Fibroblast of the conjunctiva (primary cell): ENCODE measurements at regions not wholly inside any gene's neighbourhood (a gene's known extent, or its start where the extent isn't known, plus 50 kb on each side); places are given as distances from the start of the nearest gene placed in this dataset.
"Not testable (repeated sequence)": the region's sequence is repeated elsewhere in the genome, so short reads cannot be mapped to it uniquely, and the experiment has no call there.

Source experiments
- DNase-seq: peaks from one replicate; pipeline ENCODE4 v3.0.0-alpha.2; 2010; ENCODE audit warnings: low read depth

- DNase-seq: no peak
Measured at GRCh38 chr5:96133341-96134079, 171.9 kb upstream of the ELL2 start.

GRCh38 chr5:96129276-96129675, 167.6 kb upstream of the ELL2 start:
- DNase-seq: no peak

GRCh38 chr5:96128204-96128864, 166.7 kb upstream of the ELL2 start:
- no peak for DNase-seq

DNA sequence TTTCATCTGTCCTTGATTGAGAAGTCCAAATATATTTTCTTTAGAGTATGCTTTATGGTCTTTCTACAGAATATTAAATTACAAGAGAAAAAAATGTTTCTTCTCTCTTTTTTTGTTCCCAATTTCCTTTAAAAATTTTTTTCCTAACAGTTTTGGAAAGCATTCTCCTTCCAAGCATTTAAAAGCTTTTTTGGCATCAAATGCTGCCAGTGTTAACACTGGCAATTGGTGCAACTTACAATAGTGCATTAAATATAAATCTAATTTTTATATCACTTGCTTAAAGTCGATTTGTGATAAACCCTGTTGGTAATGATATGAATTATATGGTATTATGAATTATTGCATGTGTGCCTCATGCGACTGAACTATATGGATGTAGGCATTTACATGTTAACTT, 165.9 kb upstream of the ELL2 start:
- DNase-seq: no peak

DNA sequence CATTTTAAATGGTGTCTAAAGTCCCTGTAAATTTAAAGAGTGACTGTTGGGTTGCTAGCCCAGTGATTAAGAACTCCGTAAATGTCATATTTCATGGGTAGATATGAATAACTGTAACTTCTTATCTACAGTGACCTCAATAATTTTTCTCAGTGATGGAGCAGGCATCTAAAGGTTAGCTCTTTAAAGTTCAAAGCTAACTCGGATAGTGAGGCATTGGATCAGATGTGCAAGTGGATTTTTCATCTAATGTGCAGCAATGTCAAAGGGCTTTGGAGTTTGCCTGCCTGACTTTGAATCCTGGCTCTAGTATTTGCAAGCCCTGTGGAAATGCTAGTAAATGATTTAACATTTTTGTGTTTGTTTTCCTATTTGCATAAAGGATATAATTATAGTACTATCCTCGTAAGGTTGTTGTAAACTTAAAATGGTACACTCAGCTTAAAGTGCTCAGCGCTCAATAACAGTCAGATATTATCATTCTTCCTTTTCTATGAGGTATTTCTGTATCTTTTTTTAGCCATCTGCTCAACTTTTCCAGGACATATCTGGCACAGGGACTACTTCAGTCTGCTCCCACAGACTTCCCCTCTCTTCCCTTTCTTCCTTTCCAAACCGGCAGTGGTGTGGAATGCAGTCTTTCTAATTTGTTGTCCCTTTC, 163.7 kb upstream of the ELL2 start:
- DNase-seq: no peak

- DNase-seq: no peak
Measured at GRCh38 chr5:96124589-96124988, 162.9 kb upstream of the ELL2 start.

DNA sequence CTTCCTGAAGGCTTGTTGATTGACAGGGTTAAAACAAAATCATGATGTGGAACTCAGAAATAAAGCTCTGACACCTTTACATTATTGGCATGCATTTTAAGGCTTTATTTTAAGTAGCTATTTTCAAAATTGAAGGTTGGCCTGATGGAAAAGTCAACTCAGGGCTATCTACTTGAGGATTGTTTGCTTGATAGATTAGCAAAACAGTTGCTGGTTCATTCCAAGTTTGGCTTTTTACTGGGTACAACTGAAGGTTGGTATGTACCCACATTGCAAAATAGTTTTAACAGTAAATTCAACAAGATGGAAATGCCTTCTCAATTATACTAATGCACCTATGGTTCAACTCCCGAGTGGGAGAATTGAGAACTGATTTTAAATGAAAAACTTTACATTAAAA, 161.8 kb upstream of the ELL2 start:
- DNase-seq: no peak

GRCh38 chr5:96121364-96121763, 159.7 kb upstream of the ELL2 start:
- no peak for DNase-seq

- DNase-seq: no peak
Measured at GRCh38 chr5:96120120-96120519, 158.5 kb upstream of the ELL2 start.

DNA sequence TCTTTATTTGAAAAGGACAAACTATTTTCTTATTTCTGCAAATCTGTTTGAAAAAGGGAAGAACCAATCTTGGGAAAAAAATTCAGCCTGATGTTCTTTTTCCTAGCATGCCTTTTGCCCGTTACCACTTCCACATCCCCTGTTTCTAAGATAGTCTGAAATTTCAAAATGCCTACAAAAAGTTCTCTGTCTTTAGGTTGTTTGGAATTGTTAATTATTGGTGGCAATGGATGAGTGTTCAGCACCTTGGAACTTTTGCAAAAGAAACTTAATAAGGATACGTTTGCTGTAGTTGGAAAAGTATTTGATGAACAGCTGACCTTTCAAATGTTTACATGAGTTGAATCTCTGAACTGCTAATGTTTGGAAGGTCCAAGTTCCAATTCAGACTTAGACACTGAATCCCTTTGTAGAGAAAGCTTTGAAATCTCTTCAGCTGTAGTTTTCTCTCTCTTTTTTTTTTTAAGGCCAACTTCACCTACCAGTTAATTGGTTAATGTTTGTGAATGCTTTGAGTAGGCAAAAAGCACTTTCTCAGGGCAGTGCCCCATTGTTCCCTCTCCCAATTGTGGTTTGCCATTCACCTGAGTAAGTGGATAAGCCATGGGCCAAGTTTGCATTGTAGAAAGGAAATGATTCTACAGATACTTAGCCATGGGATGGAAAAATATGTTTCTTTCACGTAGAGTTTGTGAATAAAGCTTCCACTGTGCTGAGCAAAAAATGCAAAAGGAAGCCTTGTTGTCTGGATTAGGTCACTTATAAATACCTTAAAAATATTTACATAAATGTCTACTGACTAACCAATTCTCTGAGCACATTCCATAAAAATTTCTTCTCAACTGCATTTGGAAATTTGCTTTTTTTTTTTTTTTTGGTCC, 156.4 kb upstream of the ELL2 start:
- no peak for DNase-seq

GRCh38 chr5:96115147-96115807, 153.6 kb upstream of the ELL2 start:
- DNase-seq: no peak

DNA sequence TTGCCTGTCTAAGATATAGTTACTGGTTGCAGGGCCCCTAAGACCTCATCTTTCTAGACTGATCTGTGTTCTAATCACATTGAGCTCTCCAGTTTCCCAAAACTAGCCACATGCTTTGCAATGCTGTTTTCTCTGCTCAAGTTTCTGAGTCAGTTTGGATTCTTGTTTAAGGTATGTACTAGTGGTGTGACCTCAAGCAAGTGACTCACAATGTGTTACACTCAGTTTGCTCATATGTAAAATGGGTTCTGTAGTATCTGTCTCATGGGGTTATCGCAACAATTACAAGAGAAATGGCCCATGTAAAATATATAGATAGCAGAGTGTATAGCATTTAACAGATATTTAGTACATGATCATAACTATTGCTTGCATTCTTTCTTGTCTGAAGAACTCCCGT, 153.1 kb upstream of the ELL2 start:
- DNase-seq: no peak

DNA sequence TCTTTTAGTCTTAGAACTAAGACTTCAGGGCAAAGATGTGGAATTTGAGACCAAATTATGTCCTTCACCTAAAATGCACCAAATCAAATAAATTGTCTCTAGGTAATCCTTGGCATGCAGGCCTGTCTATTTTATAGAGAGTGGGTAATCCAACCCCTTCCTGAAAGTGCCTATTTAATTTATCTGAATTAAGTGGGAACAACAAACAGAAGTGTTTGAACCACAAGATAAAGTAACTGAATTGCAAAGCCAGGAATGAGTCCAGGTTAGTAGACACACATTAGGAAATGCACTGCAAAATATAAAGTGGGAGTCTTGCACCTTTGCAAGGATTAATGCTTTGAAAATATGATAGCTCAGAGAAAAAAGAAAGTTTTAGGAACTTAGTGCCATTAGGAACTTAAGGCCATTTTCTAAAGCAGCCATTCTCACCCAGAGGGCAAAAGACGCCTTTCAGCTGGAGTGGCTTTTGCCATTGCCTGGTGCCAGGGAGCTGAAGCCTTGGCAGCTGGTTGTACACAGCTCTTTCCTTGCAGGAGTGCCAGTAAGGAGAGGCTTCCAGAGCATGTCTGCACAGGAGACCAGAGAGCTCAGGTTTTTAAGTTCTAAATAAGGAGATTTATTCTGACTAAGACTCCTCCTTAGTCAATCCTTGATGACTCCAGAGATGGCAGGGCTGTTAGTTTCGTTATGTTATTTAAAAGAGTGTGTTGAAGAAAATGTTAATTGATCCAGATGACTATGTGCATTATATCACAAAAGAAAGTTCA, 151.7 kb upstream of the ELL2 start:
- no peak for DNase-seq

DNA sequence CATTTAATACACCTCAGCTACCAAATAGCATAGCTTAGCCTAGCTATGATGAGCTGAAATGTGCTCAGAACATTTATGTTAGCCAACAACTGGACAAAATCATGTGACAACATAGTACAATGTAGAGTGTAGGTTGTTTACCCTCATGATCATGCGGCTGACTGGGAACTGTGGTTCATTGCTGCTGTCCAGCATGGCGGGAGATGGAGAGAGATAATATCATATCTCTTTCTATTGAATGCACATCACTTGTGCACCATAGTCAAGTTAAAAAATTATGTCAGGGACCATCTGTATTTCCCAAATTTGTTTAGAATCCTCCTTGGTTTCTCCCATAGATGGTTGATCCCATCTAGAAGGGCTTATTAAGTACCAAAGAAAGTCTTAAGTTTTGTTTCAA, 151.1 kb upstream of the ELL2 start:
- no peak for DNase-seq

DNA sequence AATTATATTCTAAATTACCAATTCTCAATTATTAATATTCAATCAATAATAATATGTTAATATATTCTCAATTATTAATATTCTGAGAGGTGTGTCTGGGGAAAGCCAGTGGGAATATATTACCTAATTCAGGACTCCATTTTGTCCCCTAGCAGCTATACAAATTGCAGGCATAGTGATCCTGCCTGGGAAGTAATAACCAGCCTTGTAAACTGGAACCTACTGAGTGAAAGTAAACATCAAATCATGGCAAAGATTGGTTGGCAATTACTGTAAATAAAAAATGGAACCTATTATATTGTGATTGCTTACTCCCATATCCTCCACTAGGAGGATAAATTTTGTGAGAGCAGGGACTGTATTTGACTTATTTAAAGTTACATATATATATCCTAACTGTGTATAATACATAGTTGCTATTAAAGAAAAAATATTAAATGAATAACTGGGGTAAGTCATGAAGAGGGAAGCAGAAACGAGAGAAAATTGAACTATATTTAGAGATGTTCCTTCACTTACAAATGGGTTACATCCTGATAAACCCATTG, 150.5 kb upstream of the ELL2 start:
- no peak for DNase-seq

GRCh38 chr5:96111080-96111756, 149.6 kb upstream of the ELL2 start:
- DNase-seq: no peak

DNA sequence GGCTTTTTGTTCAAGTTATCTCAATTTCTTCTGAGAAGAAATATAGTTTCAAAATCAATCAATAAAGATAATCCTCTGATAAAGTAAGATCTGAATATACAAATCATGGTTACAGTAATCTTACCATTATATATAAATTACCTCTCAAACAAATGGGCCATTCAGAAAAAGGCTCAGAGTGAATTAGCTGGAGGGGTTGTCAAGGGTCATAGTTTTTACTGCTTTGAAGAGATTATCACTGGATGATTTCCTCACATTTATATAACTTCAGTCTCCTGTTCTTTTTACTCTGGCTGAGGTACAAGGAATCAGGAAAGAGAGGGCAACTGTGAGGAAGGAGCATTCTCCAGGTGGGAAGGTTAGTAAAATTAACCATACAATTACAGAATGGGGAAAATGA, 148.6 kb upstream of the ELL2 start:
- no peak for DNase-seq

DNA sequence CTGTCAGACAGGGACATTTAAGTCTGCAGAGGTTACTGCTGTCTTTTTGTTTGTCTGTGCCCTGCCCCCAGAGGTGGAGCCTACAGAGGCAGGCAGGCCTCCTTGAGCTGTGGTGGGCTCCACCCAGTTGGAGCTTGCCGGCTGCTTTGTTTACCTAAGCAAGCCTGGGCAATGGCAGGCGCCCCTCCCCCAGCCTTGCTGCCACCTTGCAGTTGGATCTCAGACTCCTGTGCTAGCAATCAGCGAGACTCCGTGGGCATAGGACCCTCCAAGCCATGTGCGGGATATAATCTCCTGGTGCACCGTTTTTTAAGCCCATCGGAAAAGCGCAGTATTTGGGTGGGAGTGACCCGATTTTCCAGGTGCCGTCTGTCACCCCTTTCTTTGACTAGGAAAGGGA, 147.0 kb upstream of the ELL2 start:
- not testable (repeated sequence) for DNase-seq

GRCh38 chr5:96103829-96104228, 142.2 kb upstream of the ELL2 start:
- not testable (repeated sequence) for DNase-seq
